GM12875 (cell line): ENCODE measurements at regions not wholly inside any gene's neighbourhood (a gene's known extent, or its start where the extent isn't known, plus 50 kb on each side); places are given as distances from the start of the nearest gene placed in this dataset.

Experiments
- H3K4me3 ChIP-seq: one replicate; pipeline ENCODE4 v1.5.1; 2011; ENCODE audit warnings: low read depth, low read length, control low read depth
- TF ChIP-seq, protein P1 (sequence below): IDR thresholded peaks from 2 replicates; pipeline ENCODE4 v1.5.1; 2011; ENCODE audit warnings: low read depth, mild to moderate bottlenecking, control low read depth, inconsistent platforms, low read length, moderate library complexity, borderline replicate concordance; ENCODE audit not compliant: insufficient read depth

DNA sequence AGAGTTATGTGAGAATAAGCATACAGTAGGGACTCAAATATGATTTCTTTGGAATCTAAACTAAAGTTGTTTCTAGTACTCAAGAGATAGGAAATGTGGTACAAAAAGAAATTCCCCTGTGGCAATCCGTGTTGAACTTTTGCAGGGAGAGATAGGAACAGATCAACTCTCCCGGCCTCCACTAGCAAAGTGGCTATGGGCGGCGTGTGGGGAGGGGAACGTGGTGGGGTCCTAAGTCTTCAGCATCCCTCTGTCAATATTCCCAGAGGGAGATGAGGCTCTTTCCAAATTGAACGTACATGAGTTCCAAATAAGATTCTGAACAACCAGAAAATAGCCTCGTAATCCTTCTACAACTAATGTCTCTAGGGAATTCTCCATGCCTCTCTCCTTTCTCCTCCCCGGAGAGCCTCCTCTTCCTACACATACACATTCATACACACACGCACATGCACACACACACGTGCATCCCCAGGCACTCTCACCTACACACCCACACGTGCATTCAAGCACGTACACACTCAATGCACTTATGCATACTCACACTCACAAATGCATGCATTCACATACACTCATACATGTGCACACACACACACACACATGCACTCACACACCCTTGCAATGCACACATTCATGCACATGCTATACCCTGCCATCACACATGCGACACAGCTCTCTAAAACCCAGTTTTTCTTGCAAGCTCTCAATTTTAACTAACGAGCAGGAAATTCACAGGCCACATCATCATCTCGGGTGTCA, 244.8 kb downstream of the MAF start:
- TF ChIP-seq, protein P1, sequence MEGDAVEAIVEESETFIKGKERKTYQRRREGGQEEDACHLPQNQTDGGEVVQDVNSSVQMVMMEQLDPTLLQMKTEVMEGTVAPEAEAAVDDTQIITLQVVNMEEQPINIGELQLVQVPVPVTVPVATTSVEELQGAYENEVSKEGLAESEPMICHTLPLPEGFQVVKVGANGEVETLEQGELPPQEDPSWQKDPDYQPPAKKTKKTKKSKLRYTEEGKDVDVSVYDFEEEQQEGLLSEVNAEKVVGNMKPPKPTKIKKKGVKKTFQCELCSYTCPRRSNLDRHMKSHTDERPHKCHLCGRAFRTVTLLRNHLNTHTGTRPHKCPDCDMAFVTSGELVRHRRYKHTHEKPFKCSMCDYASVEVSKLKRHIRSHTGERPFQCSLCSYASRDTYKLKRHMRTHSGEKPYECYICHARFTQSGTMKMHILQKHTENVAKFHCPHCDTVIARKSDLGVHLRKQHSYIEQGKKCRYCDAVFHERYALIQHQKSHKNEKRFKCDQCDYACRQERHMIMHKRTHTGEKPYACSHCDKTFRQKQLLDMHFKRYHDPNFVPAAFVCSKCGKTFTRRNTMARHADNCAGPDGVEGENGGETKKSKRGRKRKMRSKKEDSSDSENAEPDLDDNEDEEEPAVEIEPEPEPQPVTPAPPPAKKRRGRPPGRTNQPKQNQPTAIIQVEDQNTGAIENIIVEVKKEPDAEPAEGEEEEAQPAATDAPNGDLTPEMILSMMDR, result no peak
- no peak overlapping the region for H3K4me3 ChIP-seq

DNA sequence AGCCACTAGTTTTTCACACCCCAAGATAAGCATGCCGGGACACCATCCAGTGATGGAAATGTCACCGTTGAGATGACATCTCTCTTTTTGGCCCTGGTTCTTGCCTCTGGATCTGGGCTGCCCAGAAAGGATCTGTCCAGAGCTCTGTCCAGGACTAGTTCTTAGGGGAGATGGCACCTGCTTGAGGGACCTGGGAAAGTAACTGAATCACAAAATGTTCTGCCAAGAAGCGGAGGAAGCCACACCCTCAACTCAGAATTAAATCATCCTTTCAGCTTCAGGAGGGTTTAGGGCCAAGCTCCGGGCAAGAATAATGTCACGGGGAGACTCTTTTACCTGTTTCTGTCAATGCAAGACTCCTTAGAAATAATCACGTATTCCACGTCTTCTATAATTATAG, 248.6 kb downstream of the MAF start:
- TF ChIP-seq, protein P1, result no peak
- no peak overlapping the region for H3K4me3 ChIP-seq

DNA sequence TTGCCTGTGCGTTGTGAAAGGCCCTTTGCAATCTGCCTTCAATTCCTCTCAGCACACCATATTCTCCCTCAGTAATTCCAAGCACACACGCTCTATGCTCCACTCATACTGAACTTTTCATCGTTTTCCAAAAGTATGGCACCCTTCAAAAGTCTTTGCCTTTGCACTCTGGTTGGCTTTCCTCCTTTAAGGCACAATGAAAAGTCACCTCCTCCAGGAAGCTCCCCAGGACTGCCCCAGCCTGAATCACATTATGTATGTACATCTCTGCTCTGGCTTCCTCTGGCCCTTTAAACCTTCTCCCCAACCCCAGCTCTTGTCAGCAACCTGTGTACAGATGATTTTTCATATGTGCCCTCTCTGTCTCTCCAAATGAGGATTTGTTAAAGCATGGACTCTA, 250.7 kb downstream of the MAF start:
- H3K4me3 ChIP-seq, result no peak overlapping the region
- TF ChIP-seq, protein P1, result no peak

DNA sequence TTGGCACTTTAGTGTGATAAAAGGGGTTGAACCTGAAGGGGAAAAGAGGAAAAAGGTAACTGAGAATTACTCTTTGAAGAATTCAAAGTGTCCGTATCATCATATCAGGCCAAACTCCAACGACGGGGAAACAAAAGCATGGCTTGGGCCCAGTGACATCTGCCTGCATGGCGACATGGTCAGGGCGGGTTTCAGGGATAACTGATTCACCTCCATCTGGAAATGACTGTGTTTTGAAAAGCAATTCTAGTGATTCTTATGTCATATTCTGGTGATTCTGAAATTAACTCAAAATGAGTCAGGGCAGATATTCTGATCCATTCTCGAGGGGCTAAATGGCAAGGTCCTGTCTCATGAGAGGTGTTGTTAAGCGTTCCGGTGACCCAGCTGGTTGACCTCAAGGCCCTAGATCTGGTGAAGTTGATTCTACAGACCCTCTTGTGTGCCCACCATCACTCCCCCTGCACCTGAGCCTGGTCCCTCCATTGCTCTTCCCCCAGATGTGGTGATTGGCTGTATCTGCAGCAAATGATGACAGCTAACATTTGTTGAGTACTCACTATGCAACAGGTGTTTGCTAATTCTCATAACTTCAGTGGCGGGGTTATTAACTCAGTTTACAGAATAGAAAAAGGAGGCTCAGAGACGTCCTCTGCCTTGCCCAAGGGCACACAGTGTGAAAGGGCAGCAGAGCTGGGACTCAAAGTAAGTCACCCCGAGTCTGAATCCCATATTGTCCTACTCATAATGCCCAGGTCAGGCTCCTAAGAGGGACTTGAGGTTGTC, 251.8 kb downstream of the MAF start:
- no peak overlapping the region for H3K4me3 ChIP-seq
- TF ChIP-seq, protein P1, result no peak

DNA sequence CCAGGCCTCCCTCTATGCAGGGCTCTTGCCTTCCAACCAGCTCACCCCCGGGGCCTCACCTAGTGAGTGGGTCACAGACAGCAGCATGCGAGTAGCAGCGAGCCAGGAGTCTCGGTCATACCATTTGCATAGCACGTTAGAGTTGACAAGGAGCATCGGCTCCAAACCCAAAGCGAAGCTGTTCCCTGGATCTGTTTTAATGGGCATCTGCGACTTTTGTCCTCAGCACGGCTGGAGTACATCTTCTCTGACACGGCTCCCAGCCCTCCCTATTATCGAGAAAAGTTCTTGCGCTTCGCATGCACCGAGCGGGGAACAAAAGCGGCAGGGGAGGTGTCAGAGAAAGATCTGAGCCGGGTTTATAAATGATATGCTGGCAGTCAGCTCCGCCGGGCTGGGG, 253.3 kb downstream of the MAF start:
- no peak overlapping the region for H3K4me3 ChIP-seq
- TF ChIP-seq, protein P1, result no peak

DNA sequence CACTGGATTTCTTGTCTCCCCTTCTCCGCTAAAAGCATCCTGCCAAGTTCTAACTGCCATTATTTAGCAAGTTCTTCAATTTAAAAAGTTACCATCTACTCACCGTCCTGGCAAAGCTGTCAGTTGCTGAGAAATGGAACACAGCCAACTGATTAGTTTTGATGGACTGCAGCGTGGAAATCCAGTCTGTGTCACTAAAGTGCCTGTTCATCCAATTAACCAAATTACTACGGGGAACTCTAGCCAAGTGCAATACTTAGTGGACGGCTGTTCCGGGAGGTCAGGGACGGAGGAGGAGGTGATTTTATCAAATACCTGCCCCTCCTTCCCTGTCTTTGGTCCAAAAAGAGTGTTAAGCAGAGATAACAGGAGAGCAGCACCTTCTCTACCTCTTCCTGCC, 260.7 kb downstream of the MAF start:
- H3K4me3 ChIP-seq, result no peak overlapping the region
- TF ChIP-seq, protein P1, result no peak

DNA sequence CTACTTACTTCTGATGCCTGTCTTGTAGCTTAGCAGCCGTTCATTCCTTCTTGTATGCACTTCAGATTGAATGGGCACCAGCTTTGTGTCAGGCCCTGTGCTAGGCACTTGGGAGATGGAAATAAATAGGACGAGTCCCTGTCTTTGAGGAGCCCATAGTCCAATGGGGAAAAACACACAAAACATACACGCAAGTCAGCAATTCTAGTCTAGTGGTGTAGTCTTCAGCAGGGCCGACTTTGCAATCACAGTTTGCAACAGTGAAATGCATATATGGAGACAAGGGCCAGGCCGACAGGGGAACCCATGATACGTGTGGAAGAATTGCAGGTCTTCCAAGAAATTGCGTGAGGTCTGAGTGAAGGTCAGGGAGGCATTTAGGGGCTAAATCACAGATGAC, 262.6 kb downstream of the MAF start:
- no peak overlapping the region for H3K4me3 ChIP-seq
- TF ChIP-seq, protein P1, result no peak
